Activated naive CD4-positive, alpha-beta T cell treated with anti-CD3 and anti-CD28 coated beads, Interleukin-2, amount 50 U/mL, for 24 hours (primary cell): ENCODE measurements at regions not wholly inside any gene's neighbourhood (a gene's known extent, or its start where the extent isn't known, plus 50 kb on each side); places are given as distances from the start of the nearest gene placed in this dataset.
A peak's percentile ranks its signal among the peaks of the same experiment; 100 is the strongest.
"Not testable (repeated sequence)": the region's sequence is repeated elsewhere in the genome, so short reads cannot be mapped to it uniquely, and the experiment has no call there.

Experiments used
- H3K27ac Mint-ChIP-seq: one replicate; pipeline ENCODE4 v1.8.0; 2021; ENCODE audit warnings: mild to moderate bottlenecking, mixed read lengths
- H3K27me3 Mint-ChIP-seq: one replicate; pipeline ENCODE4 v1.8.0; 2021; ENCODE audit warnings: mixed read lengths
- H3K36me3 Mint-ChIP-seq: one replicate; pipeline ENCODE4 v1.8.0; 2021; ENCODE audit warnings: mixed read lengths
- H3K4me1 Mint-ChIP-seq: one replicate; pipeline ENCODE4 v1.8.0; 2021; ENCODE audit warnings: mixed read lengths
- H3K4me3 Mint-ChIP-seq: one replicate; pipeline ENCODE4 v1.8.0; 2021; ENCODE audit warnings: mild to moderate bottlenecking, mixed read lengths
- H3K9me3 Mint-ChIP-seq: one replicate; pipeline ENCODE4 v1.8.0; 2021; ENCODE audit warnings: mixed read lengths

DNA sequence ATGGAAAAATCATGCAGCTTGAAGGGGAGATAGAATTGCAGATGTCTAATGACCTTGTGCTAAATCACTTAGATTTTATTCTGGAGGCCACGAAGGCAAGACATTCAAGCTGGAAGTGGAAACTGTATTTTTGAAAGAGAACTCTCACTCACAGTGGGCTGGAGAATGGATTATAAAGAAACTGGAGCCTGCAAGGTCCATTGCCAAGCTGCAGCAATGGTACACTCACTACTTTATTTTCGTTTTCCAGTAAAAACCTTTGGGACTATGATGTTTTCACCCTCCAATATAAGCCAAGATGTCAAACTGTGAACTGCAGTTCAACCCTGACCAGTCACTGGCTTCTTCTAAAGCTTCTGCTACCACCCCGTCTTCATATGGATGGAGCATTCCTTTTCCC is 62.0 kb downstream of the SKIDA1 start:
- H3K4me3 Mint-ChIP-seq = no peak overlapping the region
- no peaks in the 10 kb centered on the region for H3K9me3 Mint-ChIP-seq
- H3K27me3 Mint-ChIP-seq = peaks cover 4% of the 10 kb centered on the region
- H3K36me3 Mint-ChIP-seq = no peaks in the 10 kb centered on the region
- H3K4me1 Mint-ChIP-seq = no peaks in the 10 kb centered on the region
- no peak overlapping the region for H3K27ac Mint-ChIP-seq

DNA sequence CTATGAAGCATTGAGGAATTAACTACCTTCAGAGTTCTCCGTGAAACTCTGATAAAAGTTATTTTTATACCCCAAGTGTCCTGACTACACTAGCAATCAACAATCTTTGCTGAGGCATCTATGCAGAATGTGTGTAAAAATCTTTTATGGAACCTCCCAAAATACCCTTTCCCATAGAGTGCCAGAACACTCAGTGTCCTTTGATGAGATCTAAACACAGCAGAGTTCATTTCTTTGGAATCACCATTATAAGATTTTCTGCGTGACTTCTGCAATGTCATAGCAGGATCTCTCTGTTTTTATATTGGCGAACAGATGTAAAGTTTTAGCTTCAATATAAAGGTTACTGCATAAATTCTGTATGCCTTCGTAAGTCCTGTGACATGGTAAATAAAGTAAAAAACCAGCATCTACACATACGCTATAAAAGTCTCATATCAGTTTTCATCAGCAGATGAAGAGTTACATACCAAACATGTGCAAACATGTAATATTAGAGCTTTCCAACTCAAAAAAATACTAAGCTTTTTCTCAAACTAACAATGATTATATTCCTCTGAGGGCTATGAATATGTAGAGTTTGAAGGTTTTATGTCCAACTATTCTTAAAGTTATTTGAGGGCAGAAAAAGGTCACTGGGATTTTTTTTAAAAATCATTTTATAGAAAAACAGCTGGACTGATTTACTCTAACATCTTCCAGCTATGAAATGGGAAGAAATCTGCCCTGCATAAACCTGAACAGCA is 67.2 kb downstream of the SKIDA1 start:
- no peak overlapping the region for H3K27ac Mint-ChIP-seq
- H3K4me3 Mint-ChIP-seq = no peak overlapping the region
- no peaks in the 10 kb centered on the region for H3K9me3 Mint-ChIP-seq
- H3K4me1 Mint-ChIP-seq = no peaks in the 10 kb centered on the region
- peaks cover 7% of the 10 kb centered on the region for H3K27me3 Mint-ChIP-seq
- no peaks in the 10 kb centered on the region for H3K36me3 Mint-ChIP-seq

DNA sequence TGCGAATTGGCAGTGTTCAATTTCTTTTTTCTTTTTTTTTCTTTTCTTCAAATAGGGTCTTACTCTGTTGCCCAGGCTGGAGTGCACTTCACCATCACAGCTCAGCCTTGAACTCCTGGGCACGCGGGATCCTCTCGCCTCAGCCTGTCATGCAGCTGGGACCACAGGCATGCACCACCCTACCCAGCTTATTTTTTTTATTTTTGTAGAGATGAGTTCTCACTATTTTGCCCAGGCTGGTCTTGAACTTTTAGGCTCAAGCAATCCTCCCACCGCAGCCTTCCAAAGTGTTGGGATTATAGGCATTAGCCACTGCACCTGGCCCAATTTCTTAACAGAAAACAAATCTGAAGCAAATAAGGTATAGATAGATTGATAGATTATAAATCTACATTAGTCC is 69.3 kb downstream of the SKIDA1 start:
- Mint-ChIP-seq H3K27me3 (peaks cover 7% of the 10 kb centered on the region), H3K4me3 (no peak overlapping the region), H3K9me3 (no peaks in the 10 kb centered on the region), H3K27ac (no peak overlapping the region), H3K36me3 (no peaks in the 10 kb centered on the region), H3K4me1 (no peaks in the 10 kb centered on the region)

DNA sequence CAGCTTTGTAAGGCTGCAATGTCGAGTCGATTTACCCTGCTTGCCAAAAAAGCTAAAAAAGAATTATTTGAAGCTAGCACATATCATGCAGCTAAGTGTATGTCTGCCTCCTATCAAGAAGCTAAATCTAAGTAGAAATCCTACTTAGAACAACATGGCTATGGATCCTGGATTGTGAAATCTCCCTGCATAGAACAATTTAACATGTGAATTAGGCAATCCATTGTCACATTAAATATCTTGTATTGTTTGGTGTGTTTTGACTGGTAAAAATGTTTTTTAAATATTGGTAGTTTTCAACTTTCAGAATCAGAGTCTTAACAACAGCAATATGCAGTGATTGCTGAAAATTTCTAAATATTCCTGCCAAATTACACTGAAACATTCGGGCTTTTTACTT is 73.3 kb downstream of the SKIDA1 start:
- H3K4me3 Mint-ChIP-seq = no peak overlapping the region

DNA sequence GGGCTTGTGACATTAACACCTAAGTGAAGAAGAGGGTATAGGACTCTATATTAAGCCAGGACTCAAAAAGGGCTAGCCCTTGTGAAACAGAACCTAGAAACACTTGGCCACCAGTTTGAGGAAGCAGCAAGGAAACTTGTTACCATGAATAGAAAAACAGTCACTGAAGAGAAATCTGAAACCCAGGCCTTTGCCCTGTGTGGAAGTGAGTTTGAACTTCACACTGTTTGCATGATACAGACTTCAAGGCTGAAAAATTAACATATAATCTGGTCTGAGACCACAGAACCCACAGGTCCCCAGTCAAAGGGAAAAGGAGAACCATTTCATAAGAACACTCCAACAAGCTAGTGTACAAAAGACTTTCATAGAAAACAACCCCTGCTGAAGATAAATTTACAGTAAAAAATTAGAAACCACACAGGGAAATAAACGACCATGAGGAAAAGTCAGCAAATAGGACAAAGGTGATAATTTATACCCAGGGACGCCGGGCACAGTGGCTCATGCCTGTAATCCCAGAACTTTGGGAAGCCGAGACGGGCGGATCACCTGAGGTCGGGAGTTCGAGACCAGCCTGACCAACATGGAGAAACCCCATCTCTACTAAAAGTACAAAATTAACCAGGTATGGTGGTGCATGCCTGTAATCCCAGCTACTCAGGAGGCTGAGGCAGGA is 76.1 kb downstream of the SKIDA1 start:
- H3K27ac Mint-ChIP-seq = no peak overlapping the region
- no peaks in the 10 kb centered on the region for H3K4me1 Mint-ChIP-seq
- no peak overlapping the region for H3K4me3 Mint-ChIP-seq
- peaks cover 2% of the 10 kb centered on the region for H3K36me3 Mint-ChIP-seq
- peaks cover 5% of the 10 kb centered on the region for H3K27me3 Mint-ChIP-seq
- H3K9me3 Mint-ChIP-seq = no peaks in the 10 kb centered on the region

More for the DNA sequence above, 73.3 kb downstream of the SKIDA1 start:
- Mint-ChIP-seq H3K27me3 (peaks cover 5% of the 10 kb centered on the region), H3K4me1 (no peaks in the 10 kb centered on the region), H3K27ac (no peak overlapping the region), H3K36me3 (peaks cover 2% of the 10 kb centered on the region), H3K9me3 (no peaks in the 10 kb centered on the region)

DNA sequence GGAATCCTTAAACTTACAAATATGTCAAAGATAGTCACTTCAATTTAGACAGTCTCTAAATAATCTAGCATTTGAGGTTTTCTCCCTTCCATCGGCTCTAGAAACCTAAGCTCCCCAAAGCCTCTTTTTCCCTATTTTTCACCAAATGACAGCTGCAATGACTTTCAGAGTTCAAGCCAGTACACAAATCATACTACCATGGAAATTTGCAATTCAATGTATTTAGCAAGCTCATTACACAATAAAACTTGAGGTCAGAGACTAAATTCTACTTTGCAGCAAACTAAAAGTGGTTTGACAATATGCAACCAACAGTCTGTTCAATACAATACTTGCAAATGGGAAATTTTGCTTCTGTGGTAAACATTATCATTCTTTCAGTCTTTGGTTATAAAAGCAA is 80.3 kb downstream of the SKIDA1 start:
- no peak overlapping the region for H3K27ac Mint-ChIP-seq
- no peaks in the 10 kb centered on the region for H3K9me3 Mint-ChIP-seq
- H3K4me1 Mint-ChIP-seq = no peaks in the 10 kb centered on the region
- H3K27me3 Mint-ChIP-seq = no peaks in the 10 kb centered on the region
- H3K4me3 Mint-ChIP-seq = no peak overlapping the region
- H3K36me3 Mint-ChIP-seq = peaks cover 2% of the 10 kb centered on the region

DNA sequence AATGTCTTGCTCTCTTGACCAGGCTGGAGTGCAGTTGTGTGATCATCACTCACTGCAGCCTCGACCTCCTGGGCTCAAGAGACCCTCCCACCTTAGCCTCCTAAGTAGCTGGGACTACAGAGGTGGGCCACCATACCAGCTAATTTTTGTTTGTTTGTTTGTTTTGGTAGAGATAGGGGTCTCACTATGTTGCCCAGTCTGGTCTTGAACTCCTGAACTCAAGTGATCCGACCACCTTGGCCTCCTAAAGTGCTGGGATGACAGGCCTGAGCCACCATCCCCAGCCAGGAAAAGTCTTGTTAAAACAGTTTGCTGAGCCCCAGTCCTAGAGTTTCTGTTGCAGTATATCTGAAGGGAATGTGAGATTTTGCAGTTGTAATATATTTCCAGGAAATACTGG is 83.9 kb downstream of the SKIDA1 start:
- no peaks in the 10 kb centered on the region for H3K27me3 Mint-ChIP-seq
- H3K36me3 Mint-ChIP-seq = no peaks in the 10 kb centered on the region
- no peaks in the 10 kb centered on the region for H3K4me1 Mint-ChIP-seq
- H3K9me3 Mint-ChIP-seq = no peaks in the 10 kb centered on the region
- no peak overlapping the region for H3K27ac Mint-ChIP-seq
- no peak overlapping the region for H3K4me3 Mint-ChIP-seq

DNA sequence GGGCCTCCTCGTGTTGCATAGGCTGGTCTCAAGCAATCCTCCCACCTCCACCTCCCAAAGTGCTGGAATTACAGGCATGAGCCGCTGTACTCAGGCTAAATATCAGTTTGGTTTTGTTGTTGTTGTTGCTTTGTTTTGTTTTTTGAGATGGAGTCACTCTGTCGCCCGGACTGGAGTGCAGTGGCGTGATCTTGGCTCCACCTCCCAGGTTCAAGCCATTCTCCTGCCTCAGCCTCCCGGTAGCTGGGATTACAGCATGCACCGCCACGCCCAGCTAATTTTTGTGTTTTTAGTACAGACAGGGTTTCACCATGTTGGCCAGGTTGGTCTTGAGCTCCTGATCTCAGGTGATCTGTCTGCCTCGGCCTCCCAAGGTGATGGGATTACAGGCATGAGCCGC is 86.6 kb downstream of the SKIDA1 start:
- H3K36me3 Mint-ChIP-seq, H3K27ac Mint-ChIP-seq, H3K9me3 Mint-ChIP-seq, H3K4me3 Mint-ChIP-seq, H3K4me1 Mint-ChIP-seq, H3K27me3 Mint-ChIP-seq: not testable (repeated sequence)

DNA sequence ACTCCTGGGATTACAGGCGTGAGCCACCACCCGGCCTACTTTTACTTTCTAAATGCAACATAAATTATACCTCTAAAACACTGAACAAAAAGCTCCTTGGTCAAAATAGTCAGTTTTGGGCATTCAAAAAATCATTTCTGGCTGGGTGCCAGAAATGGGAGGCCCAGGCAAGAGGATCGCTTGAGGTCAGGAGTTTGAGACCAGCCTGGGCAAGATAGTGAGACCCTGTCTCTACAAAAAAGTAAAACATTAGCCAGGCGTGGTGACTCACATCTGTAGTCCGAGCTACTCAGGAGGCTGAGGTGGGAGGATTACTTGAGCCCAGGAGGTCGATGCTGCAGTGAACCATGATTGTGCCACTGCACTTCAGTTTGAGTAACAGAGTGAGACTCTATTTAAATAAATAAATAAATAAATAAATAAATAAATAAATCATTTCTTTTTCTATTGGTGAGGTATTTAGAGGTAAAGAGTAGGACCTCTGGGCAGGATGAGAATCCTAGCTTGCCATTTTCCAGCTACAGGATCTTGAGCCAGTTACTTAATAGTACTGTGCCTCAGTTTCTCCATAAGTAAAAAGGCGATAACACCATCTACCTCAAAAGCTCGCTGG is 87.6 kb downstream of the SKIDA1 start:
- H3K4me3 Mint-ChIP-seq = no peak overlapping the region
- H3K36me3 Mint-ChIP-seq = no peaks in the 10 kb centered on the region
- no peak overlapping the region for H3K27ac Mint-ChIP-seq
- no peaks in the 10 kb centered on the region for H3K4me1 Mint-ChIP-seq
- H3K9me3 Mint-ChIP-seq = no peaks in the 10 kb centered on the region
- H3K27me3 Mint-ChIP-seq = peaks cover 1% of the 10 kb centered on the region

DNA sequence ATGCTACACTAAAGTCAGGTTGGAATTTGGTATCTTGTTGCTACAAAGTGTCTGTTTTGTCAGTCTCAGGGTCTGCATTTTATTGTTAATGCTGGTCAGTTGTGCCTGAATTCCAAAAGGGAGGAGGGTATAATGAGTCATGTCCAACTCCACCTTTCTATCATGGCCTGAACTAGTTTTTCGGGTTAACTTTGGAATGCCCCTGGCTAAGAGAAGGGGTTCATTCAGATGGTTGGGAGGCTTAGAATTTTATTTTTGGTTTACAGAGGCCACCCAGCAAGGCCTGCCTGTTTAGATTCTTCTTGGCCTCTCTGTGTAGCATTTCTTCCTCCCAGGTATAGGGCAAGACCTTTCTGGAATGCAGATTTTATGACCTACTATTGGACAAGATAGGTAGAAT is 93.2 kb downstream of the SKIDA1 start:
- Mint-ChIP-seq H3K27me3 (peaks cover 3% of the 10 kb centered on the region), H3K4me1 (no peaks in the 10 kb centered on the region), H3K27ac (no peak overlapping the region), H3K9me3 (no peaks in the 10 kb centered on the region), H3K36me3 (no peaks in the 10 kb centered on the region), H3K4me3 (no peak overlapping the region)

DNA sequence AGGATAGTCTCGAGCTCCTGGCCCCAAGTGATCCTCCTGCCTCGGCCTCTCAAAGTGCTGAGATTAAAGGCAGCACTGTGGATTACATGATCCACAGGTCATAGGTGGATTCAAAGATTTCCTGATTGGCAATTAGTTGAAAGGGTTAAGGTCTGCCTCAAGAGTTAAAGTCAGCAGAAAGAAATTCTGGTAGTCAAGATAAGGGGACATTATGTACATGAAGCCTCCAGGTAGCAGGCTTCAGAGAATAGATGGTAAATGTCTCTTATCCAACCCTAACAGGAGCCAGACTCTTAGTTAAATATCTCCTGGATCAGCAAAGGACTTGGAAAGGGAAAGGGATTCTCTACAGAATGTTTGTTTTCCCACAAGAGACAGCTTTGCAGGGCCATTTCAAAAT is 93.7 kb downstream of the SKIDA1 start:
- Mint-ChIP-seq H3K9me3 (no peaks in the 10 kb centered on the region), H3K27ac (no peak overlapping the region), H3K4me3 (no peak overlapping the region), H3K4me1 (no peaks in the 10 kb centered on the region), H3K27me3 (peaks cover 3% of the 10 kb centered on the region), H3K36me3 (no peaks in the 10 kb centered on the region)

DNA sequence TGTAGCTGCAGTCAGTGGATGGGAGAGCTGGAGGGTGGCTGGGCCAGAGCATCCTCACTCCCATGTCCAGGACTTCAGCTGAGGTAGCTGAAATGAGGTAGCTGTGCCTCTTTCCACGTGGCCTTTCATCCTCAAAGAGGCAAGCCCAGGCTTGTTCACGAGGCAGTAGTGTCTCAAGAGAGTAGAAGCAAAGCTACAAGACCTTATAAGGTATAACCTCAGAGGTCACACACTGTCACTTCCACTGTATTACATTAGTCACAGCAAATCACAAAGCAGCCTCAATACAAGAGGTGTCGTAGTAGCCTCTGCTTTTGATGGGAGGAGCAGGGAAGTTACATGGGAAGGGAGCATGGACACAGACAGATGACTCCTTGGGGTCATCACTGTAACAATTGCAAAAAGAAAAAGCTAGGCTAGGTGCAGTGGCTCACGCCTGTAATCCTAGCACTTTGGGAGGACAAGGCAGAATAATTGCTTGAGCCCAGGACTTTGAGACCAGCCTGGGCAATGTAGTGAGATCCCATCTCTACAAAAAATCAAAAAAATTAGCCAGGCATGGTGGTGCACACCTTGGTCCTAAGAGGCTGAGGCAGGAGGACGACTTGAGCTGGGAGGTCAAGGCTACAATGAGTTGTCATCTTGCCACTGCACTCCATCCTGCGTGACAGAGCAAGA is 97.5 kb downstream of the SKIDA1 start:
- no peaks in the 10 kb centered on the region for H3K36me3 Mint-ChIP-seq
- no peaks in the 10 kb centered on the region for H3K9me3 Mint-ChIP-seq
- H3K4me3 Mint-ChIP-seq = no peak overlapping the region
- no peaks in the 10 kb centered on the region for H3K4me1 Mint-ChIP-seq
- peaks cover 2% of the 10 kb centered on the region for H3K27me3 Mint-ChIP-seq
- H3K27ac Mint-ChIP-seq = no peak overlapping the region

DNA sequence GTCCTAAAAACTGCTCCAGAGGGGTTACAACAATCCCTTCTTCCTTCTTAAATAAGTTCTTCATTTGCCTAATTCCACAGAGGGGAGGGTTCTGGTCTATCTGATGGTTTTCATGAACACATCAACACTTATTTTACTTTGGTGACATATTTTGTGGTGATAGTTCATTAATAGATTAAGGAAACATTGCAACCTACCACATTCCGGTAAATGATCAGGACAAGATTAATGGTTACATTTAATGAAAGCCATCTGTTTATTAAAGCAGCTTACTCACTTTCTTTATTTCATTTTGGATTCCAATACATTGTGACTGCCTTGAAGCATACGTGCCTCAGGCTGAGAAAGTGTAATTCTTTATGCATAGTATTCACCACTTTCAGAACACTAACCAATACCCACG is 101.0 kb downstream of the SKIDA1 start:
- H3K4me3 Mint-ChIP-seq = no peak overlapping the region
- H3K4me1 Mint-ChIP-seq = no peaks in the 10 kb centered on the region
- H3K27ac Mint-ChIP-seq = no peak overlapping the region
- no peaks in the 10 kb centered on the region for H3K9me3 Mint-ChIP-seq
- H3K36me3 Mint-ChIP-seq = no peaks in the 10 kb centered on the region
- peaks cover 2% of the 10 kb centered on the region for H3K27me3 Mint-ChIP-seq

DNA sequence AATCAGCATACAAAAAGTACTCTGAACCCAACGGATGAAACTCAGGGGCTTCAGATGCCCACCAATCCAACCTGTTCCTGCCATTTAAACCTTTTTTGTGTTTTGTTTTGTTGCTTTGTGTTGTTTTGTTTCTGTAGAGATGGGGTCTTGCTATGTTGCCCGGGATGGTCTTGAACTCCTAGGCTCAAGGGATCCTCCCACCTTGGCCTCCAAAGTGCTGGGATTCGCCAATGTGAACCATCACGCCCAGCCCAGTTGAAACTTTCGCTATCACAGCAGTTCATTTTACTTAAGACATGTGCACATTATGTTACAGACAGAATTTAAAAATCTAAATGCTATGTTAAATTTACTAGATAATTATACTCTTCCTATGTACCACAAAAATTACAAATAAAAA is 101.6 kb downstream of the SKIDA1 start:
- H3K9me3 Mint-ChIP-seq = no peaks in the 10 kb centered on the region
- H3K4me1 Mint-ChIP-seq = no peaks in the 10 kb centered on the region
- no peak overlapping the region for H3K4me3 Mint-ChIP-seq
- peaks cover 2% of the 10 kb centered on the region for H3K27me3 Mint-ChIP-seq
- no peaks in the 10 kb centered on the region for H3K36me3 Mint-ChIP-seq
- H3K27ac Mint-ChIP-seq = no peak overlapping the region

DNA sequence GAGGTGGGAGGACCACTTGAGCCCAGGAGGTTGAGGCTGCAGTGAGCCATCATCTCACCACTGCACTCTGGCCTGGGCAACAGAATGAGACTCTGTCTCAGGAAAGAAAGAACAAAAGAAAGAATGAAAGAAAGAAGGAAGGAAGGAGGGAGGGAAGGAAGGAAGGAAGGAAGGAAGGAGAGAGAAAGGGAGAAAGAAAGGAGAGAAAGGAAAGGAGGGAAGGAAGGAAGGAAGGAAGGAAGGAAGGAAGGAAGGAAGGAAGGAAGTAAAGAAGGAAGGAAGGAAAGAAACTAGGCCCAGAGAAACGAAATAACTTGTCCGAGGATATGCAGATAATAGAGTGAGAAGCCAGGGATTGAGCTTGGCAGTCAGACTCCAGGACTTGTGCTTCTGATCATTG is 102.1 kb downstream of the SKIDA1 start:
- H3K27me3 Mint-ChIP-seq = peaks cover 2% of the 10 kb centered on the region
- H3K36me3 Mint-ChIP-seq = no peaks in the 10 kb centered on the region
- H3K9me3 Mint-ChIP-seq = no peaks in the 10 kb centered on the region
- H3K4me3 Mint-ChIP-seq = no peak overlapping the region
- H3K27ac Mint-ChIP-seq = peak overlapping the region; percentile 82
- no peaks in the 10 kb centered on the region for H3K4me1 Mint-ChIP-seq

DNA sequence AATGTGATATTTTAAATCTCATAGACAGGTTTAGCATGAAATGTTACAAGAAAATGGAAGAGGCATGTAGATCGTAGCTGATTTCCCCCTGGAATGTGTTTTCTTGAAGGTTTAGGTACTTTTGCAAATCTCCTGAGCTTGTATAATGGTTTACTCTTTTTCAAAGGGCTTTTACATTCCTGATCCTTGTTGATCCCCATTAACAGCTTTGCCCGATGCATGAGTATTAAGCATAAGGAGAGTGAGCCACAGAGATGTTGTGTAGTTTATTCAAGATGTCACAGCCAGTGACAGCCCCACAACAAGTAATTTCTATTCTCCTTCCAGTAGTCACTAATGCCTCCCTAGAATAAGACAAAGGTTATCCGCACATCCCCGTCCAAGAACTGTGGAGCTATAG is 103.7 kb downstream of the SKIDA1 start:
- Mint-ChIP-seq H3K4me3 (no peak overlapping the region), H3K36me3 (no peaks in the 10 kb centered on the region), H3K9me3 (no peaks in the 10 kb centered on the region), H3K27me3 (no peaks in the 10 kb centered on the region), H3K27ac (no peak overlapping the region), H3K4me1 (no peaks in the 10 kb centered on the region)
